ENCODE measurements at regions not wholly inside any gene's neighbourhood (a gene's known extent, or its start where the extent isn't known, plus 50 kb on each side); places are given as distances from the start of the nearest gene placed in this dataset.
"Not testable (repeated sequence)": the region's sequence is repeated elsewhere in the genome, so short reads cannot be mapped to it uniquely, and the experiment has no call there.

DNA sequence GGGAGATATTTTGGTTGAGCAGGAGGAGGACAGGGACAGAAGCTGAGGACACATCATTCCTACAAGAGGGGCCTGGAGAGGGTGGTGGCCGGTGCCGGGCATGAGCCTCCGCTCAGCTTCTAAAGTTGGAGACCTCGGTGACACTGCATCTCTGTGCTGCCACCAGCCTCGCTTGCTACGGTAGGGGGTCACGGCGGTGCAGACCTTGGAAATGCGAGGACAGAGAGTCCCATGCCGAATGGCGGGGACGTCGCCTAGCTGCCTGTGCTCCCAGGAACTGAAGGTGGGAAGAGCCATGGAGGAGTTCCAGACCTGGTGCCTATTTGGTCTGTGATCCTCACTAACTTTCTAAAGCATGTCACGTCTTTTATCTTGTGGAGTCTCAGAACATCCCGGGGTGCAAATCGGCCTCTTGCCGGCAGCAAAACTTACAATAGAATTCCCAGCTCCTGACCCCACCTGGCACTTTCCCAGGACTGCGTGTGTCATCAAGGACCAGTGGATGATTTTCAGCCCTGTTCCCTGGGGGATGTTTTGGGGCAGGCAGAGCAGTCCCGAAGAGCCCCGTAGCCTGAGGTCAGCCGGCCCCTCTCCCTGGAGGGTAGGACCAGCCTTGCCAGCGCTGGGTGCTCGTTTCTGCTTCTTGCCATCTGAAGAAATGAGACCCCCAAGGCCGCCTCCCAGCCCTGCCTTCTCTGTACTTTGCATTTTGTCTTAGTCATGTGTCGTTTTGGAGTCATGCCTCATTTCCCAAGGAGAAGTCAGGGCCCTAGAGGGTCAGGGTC is 205.8 kb upstream of the SHH start:
- intact Hi-C loops (cut with DNase I) = no loop called here
- Histone ChIP-seq H3K4me1 (ENCODE audit: control insufficient read depth in 1 of 2, insufficient read depth in 2 of 2, low read length in 2 of 2) (no peaks in the 10 kb centered on the region), H3K36me3 (ENCODE audit: control insufficient read depth in 1 of 2, insufficient read depth in 2 of 2, low read length in 1 of 2) (no peaks in the 10 kb centered on the region), H3K4me3 (ENCODE audit: low read length in 2 of 2) (no peak overlapping the region), H3K27ac (ENCODE audit: low read depth in 1 of 2, low read length in 2 of 2) (no peak overlapping the region), H3K9me3 (ENCODE audit: control insufficient read depth, low read length) (peaks cover 4% of the 10 kb centered on the region), H3K27me3 (ENCODE audit: control insufficient read depth in 1 of 2, insufficient read depth in 2 of 2, low read length in 1 of 2) (no peaks in the 10 kb centered on the region)
- WGBS, 2 donors = 83 to 84% methylated on average over 25 of the region's 25 CpGs
- DNase-seq = peak in 1 of 2 donors; percentile 63
- ATAC-seq (ENCODE audit: low FRiP score) = no peak

DNA sequence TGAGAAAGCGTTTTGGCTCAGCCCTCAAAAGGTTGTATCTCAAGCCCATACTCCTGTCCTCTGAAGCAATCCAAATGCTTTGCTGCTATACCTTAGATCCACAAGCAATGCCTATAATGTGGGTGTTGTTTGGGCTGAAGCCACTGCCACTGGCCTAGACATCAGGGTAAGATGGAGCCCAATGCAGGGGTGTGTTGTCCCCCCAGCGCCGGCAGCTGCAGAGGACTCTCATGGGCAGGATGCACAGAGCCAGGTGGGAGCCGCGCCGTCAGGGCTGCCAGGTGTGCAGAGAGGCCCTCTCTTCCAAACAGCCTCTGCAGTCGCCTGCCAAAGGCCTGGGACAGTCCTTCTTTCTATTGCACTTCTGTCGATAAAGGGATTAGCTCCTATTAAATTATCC is 205.2 kb upstream of the SHH start:
- no peak overlapping the region for H3K27ac ChIP-seq (ENCODE audit: low read depth in 1 of 2, low read length in 2 of 2)
- no peak for ATAC-seq (ENCODE audit: low FRiP score)
- 82 to 84% methylated on average over 8 of the region's 8 CpGs for WGBS, 2 donors
- no peaks in the 10 kb centered on the region for H3K27me3 ChIP-seq (ENCODE audit: control insufficient read depth in 1 of 2, insufficient read depth in 2 of 2, low read length in 1 of 2)
- peak in 1 of 2 donors; percentile 36 for DNase-seq
- H3K4me1 ChIP-seq (ENCODE audit: control insufficient read depth in 1 of 2, insufficient read depth in 2 of 2, low read length in 2 of 2) = no peaks in the 10 kb centered on the region
- no peak overlapping the region for H3K4me3 ChIP-seq (ENCODE audit: low read length in 2 of 2)
- peaks cover 4% of the 10 kb centered on the region for H3K9me3 ChIP-seq (ENCODE audit: control insufficient read depth, low read length)
- intact Hi-C loops (cut with DNase I) = no loop called here
- no peaks in the 10 kb centered on the region for H3K36me3 ChIP-seq (ENCODE audit: control insufficient read depth in 1 of 2, insufficient read depth in 2 of 2, low read length in 1 of 2)

DNA sequence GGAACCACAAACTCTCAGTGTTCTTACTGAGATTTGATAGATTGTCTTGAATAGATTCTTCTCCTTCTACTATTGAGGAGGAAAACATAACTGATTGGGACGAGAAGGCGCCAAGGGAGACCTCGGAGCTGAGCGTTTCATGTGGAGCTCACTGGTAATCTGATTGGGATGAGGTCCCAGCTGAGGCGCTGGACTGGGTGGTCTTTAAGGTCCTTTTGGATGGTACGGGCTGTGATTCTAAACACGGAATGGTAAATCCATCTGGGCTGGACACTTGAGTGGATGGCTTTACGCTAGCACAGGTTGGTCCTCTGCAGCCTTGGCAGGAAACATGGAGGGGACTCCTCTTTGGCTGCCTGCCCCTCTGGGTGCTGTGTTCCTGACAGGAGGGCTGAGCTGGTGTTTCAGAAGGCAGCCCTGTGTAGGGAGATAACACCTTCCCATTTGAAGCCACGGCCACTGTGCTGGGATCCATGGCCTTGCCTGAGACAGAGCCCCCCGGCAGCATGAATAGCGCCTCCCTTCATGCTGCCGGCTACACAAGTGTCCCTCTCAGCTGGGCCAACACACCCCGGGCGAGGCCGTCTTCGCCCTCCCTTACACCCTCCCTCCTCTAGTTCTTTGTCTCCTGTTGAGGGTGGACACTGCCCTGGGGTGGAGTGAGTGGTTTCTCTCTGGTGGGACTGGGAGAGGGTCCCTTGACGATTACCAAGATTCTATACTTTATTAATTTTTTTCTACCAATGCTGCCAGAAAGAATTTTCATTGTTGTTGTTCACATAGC is 203.2 kb upstream of the SHH start:
- Histone ChIP-seq H3K4me1 (ENCODE audit: control insufficient read depth in 1 of 2, insufficient read depth in 2 of 2, low read length in 2 of 2) (no peaks in the 10 kb centered on the region), H3K27me3 (ENCODE audit: control insufficient read depth in 1 of 2, insufficient read depth in 2 of 2, low read length in 1 of 2) (no peaks in the 10 kb centered on the region), H3K36me3 (ENCODE audit: control insufficient read depth in 1 of 2, insufficient read depth in 2 of 2, low read length in 1 of 2) (no peaks in the 10 kb centered on the region), H3K4me3 (ENCODE audit: low read length in 2 of 2) (no peak overlapping the region), H3K27ac (ENCODE audit: low read depth in 1 of 2, low read length in 2 of 2) (no peak overlapping the region), H3K9me3 (ENCODE audit: control insufficient read depth, low read length) (peaks cover 4% of the 10 kb centered on the region)
- WGBS, 2 donors = 84 to 87% methylated on average over 17 of the region's 17 CpGs
- intact Hi-C loops (cut with DNase I) = no loop called here
- ATAC-seq (ENCODE audit: low FRiP score) (no peak), DNase-seq (peak in 1 of 2 donors; percentile 26)

DNA sequence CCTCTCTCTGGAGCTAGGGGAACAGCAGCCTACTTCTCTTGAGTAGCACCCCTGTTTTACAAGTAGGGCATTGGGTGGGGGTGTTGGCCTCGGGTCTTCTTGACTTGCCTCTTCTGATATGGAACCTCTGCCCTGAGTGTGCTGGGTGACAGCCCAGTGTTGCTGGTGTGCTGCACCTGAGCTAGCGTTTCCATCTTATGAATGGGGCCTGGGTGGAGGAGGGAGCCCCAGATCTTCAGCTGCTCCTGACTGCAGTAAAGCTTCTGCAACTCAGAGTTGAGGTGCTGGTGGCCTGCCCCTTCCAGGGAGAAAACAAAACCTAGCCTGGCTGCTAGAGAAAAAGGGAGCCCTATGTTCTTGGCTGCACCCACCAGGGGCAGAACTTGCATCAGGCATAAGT is 202.5 kb upstream of the SHH start:
- peak in 1 of 2 donors; percentile 26 for DNase-seq
- Histone ChIP-seq H3K27ac (ENCODE audit: low read depth in 1 of 2, low read length in 2 of 2) (no peak overlapping the region), H3K4me1 (ENCODE audit: control insufficient read depth in 1 of 2, insufficient read depth in 2 of 2, low read length in 2 of 2) (no peaks in the 10 kb centered on the region), H3K4me3 (ENCODE audit: low read length in 2 of 2) (no peak overlapping the region), H3K9me3 (ENCODE audit: control insufficient read depth, low read length) (peaks cover 4% of the 10 kb centered on the region), H3K36me3 (ENCODE audit: control insufficient read depth in 1 of 2, insufficient read depth in 2 of 2, low read length in 1 of 2) (no peaks in the 10 kb centered on the region), H3K27me3 (ENCODE audit: control insufficient read depth in 1 of 2, insufficient read depth in 2 of 2, low read length in 1 of 2) (no peaks in the 10 kb centered on the region)
- no peak for ATAC-seq (ENCODE audit: low FRiP score)
- 83 to 94% methylated on average over 2 of the region's 2 CpGs for WGBS, 2 donors
- intact Hi-C loops (cut with DNase I) = no loop called here

DNA sequence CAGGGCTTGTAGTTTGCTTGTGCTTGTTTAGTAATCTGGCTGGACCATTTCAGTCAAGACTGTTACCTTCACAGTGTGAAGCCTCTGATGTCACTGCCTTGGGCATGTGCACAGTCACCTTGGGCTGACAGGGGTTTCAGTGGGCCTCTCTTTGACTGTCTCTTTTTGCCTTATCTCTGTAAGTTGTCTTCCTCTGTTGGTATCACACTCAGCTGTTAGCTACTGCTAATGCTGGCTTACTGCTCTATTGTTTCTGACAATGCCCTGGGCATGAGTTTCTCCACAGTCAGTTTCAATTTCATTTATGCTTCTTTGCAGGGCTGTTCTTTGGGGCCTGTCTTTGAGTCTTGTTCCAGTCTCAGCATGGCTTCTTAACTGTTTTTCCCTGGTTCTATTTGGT is 201.9 kb upstream of the SHH start:
- Histone ChIP-seq H3K36me3 (ENCODE audit: control insufficient read depth in 1 of 2, insufficient read depth in 2 of 2, low read length in 1 of 2) (no peaks in the 10 kb centered on the region), H3K4me3 (ENCODE audit: low read length in 2 of 2) (no peak overlapping the region), H3K4me1 (ENCODE audit: control insufficient read depth in 1 of 2, insufficient read depth in 2 of 2, low read length in 2 of 2) (no peaks in the 10 kb centered on the region), H3K27me3 (ENCODE audit: control insufficient read depth in 1 of 2, insufficient read depth in 2 of 2, low read length in 1 of 2) (no peaks in the 10 kb centered on the region), H3K9me3 (ENCODE audit: control insufficient read depth, low read length) (peaks cover 2% of the 10 kb centered on the region), H3K27ac (ENCODE audit: low read depth in 1 of 2, low read length in 2 of 2) (no peak overlapping the region)
- DNase-seq = no peak
- intact Hi-C loops (cut with DNase I) = no loop called here
- no peak for ATAC-seq (ENCODE audit: low FRiP score)

DNA sequence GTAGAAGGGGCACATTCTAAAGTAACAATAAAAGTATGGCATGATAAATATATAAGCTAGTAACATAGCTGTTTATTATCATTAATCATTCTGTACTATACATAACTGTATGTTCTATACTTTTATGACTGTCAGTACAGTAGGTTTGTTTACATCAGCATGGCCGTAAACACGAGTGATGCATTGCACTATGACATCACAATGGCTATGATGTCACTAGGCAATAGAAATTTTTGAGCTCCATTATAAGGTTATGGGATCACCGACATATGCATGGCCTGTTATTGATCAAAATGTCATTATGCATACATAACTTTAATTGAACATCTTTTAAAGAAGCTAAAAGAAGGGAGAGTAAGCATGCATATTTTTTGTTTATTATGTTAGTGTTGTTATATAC is 200.1 kb upstream of the SHH start:
- no peak overlapping the region for H3K4me3 ChIP-seq (ENCODE audit: low read length in 2 of 2)
- DNase-seq = no peak
- intact Hi-C loops (cut with DNase I) = no loop called here

DNA sequence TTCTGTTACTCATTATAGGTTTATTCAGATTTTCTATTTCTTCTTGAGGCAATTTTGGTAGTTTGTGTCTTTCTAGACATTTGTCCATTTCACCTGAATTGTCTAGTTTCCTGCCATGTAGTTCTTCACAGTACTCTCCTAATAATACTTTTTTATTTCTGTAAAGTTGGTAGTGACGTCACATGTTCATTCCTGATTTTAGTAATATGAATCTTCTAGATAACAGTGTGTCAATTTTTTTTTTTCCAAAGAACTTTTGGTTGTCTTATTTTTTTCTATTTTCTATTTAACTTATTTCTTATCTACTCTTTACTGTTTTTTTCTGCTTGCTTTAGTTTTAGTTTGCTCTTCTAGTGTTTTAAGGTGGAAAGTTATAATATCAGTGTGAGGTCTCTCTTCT is 197.3 kb upstream of the SHH start:
- H3K4me3 ChIP-seq (ENCODE audit: low read length in 2 of 2) = no peak overlapping the region
- DNase-seq (no peak), ATAC-seq (ENCODE audit: low FRiP score) (no peak)
- H3K4me1 ChIP-seq (ENCODE audit: control insufficient read depth in 1 of 2, insufficient read depth in 2 of 2, low read length in 2 of 2) = no peaks in the 10 kb centered on the region
- WGBS, 2 donors = 62 to 73% methylated on average over 1 of the region's 1 CpG
- no peaks in the 10 kb centered on the region for H3K27me3 ChIP-seq (ENCODE audit: control insufficient read depth in 1 of 2, insufficient read depth in 2 of 2, low read length in 1 of 2)
- no peak overlapping the region for H3K27ac ChIP-seq (ENCODE audit: low read depth in 1 of 2, low read length in 2 of 2)
- H3K9me3 ChIP-seq (ENCODE audit: control insufficient read depth, low read length) = no peaks in the 10 kb centered on the region
- no peaks in the 10 kb centered on the region for H3K36me3 ChIP-seq (ENCODE audit: control insufficient read depth in 1 of 2, insufficient read depth in 2 of 2, low read length in 1 of 2)
- intact Hi-C loops (cut with DNase I) = no loop called here

More for the DNA sequence above, 200.1 kb upstream of the SHH start:
- H3K36me3 ChIP-seq (ENCODE audit: control insufficient read depth in 1 of 2, insufficient read depth in 2 of 2, low read length in 1 of 2) = no peaks in the 10 kb centered on the region
- WGBS, 2 donors = 87 to 88% methylated on average over 3 of the region's 3 CpGs
- no peak overlapping the region for H3K27ac ChIP-seq (ENCODE audit: low read depth in 1 of 2, low read length in 2 of 2)
- H3K27me3 ChIP-seq (ENCODE audit: control insufficient read depth in 1 of 2, insufficient read depth in 2 of 2, low read length in 1 of 2) = no peaks in the 10 kb centered on the region
- H3K4me1 ChIP-seq (ENCODE audit: control insufficient read depth in 1 of 2, insufficient read depth in 2 of 2, low read length in 2 of 2) = no peaks in the 10 kb centered on the region
- H3K9me3 ChIP-seq (ENCODE audit: control insufficient read depth, low read length) = no peaks in the 10 kb centered on the region
- ATAC-seq (ENCODE audit: low FRiP score) = no peak

DNA sequence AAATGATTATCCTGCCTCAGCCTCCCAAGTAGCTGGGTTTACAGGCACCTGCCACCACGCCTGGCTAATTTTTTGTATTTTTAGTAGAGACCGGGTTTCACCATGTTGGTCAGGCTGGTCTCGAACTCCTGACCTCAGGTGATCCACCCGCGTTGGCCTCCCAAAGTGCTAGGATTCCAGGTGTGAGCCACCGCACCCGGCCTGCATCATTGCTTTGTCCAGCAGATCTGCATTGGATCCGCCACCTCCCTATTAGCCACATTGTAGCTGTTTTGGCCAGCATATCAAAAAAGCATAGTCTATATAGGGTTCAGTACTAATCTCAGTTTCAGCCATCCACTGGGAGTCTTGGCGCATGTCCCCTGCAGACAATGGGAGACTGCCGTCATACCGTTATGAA is 194.6 kb upstream of the SHH start:
- intact Hi-C loops (cut with DNase I); H3K27ac ChIP-seq (ENCODE audit: low read depth in 1 of 2, low read length in 2 of 2); H3K4me1 ChIP-seq (ENCODE audit: control insufficient read depth in 1 of 2, insufficient read depth in 2 of 2, low read length in 2 of 2); H3K9me3 ChIP-seq (ENCODE audit: control insufficient read depth, low read length); H3K4me3 ChIP-seq (ENCODE audit: low read length in 2 of 2); ATAC-seq (ENCODE audit: low FRiP score); H3K36me3 ChIP-seq (ENCODE audit: control insufficient read depth in 1 of 2, insufficient read depth in 2 of 2, low read length in 1 of 2); H3K27me3 ChIP-seq (ENCODE audit: control insufficient read depth in 1 of 2, insufficient read depth in 2 of 2, low read length in 1 of 2): not testable (repeated sequence)
- WGBS, 2 donors = 93 to 95% methylated on average over 11 of the region's 11 CpGs
- peak; percentile 16 to 40 for DNase-seq

DNA sequence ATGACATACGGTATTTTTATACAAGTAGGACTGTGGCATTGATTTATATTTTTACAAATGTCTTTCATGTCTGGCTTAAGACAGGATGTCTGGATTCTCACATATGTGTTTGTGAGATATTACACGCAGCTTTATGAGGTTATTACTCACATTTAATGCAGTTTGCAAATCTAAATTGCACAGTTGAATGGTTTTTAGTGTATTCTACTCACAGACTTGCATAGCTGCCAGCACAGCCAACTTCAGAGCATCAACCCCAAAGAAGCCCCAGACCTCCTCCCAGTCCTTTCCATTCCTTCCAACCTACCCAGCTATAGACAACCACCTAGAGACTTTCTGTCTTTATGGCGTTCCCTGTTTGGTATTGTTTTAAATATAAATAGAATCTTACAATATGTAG is 193.8 kb upstream of the SHH start:
- no peak overlapping the region for H3K4me3 ChIP-seq (ENCODE audit: low read length in 2 of 2)
- no peaks in the 10 kb centered on the region for H3K27me3 ChIP-seq (ENCODE audit: control insufficient read depth in 1 of 2, insufficient read depth in 2 of 2, low read length in 1 of 2)
- H3K9me3 ChIP-seq (ENCODE audit: control insufficient read depth, low read length) = no peaks in the 10 kb centered on the region
- H3K27ac ChIP-seq (ENCODE audit: low read depth in 1 of 2, low read length in 2 of 2) = no peak overlapping the region
- no peak for DNase-seq
- H3K36me3 ChIP-seq (ENCODE audit: control insufficient read depth in 1 of 2, insufficient read depth in 2 of 2, low read length in 1 of 2) = no peaks in the 10 kb centered on the region
- H3K4me1 ChIP-seq (ENCODE audit: control insufficient read depth in 1 of 2, insufficient read depth in 2 of 2, low read length in 2 of 2) = no peaks in the 10 kb centered on the region
- intact Hi-C loops (cut with DNase I) = no loop called here
- WGBS, 2 donors = 60 to 74% methylated on average over 3 of the region's 3 CpGs
- ATAC-seq (ENCODE audit: low FRiP score) = no peak
